ENCODE measurements at regions not wholly inside any gene's neighbourhood (a gene's known extent, or its start where the extent isn't known, plus 50 kb on each side); places are given as distances from the start of the nearest gene placed in this dataset.
A peak's percentile ranks its signal among the peaks of the same experiment; 100 is the strongest.
"Not testable (repeated sequence)": the region's sequence is repeated elsewhere in the genome, so short reads cannot be mapped to it uniquely, and the experiment has no call there.

DNA sequence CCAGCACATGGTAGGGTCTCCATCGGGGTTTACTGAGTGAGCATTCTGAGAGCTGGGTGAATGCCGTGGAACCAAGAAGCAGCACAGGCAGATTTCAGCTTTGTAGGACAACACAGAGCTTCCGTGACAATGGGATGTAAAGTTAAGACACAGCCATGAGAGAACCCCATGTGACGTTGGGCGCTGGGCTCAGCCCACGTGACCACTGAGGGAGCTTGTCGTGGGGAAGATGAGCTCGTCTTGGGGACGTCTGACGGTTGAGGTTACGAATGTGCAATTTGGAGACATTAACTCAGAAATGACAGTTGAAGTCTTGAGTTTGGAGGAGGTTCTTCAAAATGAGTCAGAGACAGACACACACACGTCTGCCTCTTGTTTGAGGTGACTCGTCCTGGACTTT lies 51.5 kb upstream of the MUC20 start:
- H3K4me3 ChIP-seq; H3K4me1 ChIP-seq; POLR2A ChIA-PET; CTCF ChIA-PET; H3K4me2 ChIP-seq; DNase-seq (ENCODE audit: low read depth in 1 of 2, low spot score in 1 of 2); H3K9me3 ChIP-seq; H3K27ac ChIP-seq; FAIRE-seq: not testable (repeated sequence)
- 69% methylated on average over 11 of the region's 13 CpGs for WGBS (ENCODE audit: missing lambda C conversion rate)
- ATAC-seq: peak in 1 of 2 experiments; percentile 57; a peak in 3 of 6 replicates

DNA sequence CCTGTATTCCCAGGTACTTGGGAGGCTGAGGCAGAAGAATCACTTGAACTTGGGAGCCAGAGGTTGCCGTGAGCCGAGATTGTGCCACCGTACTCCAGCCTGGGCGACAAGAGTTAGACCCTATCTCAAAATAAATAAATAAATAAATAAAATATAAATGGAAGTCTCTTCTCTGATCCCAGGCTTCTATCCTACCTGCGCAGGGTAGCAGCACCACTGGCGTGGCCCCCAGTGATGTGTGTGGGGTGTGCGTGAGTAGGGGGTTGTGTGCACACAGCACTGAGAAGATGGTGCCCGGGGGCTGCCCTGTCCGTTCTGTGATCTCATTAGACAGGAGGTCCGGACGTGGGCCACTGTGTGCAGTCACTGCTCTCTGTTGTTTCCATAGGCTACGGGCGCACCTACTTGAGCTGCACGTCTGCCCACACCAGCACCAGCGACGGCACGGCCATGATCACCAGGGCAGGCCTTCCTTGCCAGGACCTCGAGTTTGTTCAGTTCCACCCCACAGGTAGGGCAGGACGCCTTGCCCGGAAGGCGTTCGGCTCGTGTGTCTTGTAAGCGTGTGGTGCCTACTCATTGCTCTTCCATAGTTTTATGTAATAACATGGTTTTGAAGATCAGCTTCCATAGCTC lies 52.5 kb upstream of the MUC20 start:
- WGBS (ENCODE audit: missing lambda C conversion rate): 86% methylated on average over 24 of the region's 24 CpGs
- FAIRE-seq; H3K4me3 ChIP-seq; H3K9me3 ChIP-seq; POLR2A ChIA-PET; CTCF ChIA-PET; DNase-seq (ENCODE audit: low read depth in 1 of 2, low spot score in 1 of 2); H3K4me2 ChIP-seq; H3K27ac ChIP-seq; H3K4me1 ChIP-seq: not testable (repeated sequence)
- peak in 1 of 2 experiments; percentile 15; a peak in 1 of 6 replicates for ATAC-seq

DNA sequence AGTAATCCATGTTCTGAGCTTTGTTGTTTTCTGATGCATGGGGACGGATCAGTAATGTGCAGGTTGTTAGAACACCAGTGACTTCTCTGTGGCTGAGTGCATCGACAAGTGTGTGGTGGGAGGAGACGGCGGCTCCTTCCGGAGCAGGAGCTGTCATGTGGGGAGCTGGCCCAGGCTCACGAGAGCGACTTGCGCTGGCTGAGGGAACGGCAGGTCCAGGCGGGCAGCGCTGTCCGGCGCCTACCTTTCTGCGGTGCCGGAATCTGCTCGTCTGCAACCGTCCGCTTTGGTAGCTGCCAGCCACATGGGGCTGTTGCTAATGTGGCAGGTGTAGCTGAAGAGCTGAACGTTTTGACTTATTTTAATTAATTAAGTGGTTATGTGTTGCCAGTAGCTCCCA lies 55.5 kb upstream of the MUC20 start:
- WGBS (ENCODE audit: missing lambda C conversion rate): 88% methylated on average over 18 of the region's 19 CpGs
- H3K4me1 ChIP-seq, POLR2A ChIA-PET: not testable (repeated sequence)

DNA sequence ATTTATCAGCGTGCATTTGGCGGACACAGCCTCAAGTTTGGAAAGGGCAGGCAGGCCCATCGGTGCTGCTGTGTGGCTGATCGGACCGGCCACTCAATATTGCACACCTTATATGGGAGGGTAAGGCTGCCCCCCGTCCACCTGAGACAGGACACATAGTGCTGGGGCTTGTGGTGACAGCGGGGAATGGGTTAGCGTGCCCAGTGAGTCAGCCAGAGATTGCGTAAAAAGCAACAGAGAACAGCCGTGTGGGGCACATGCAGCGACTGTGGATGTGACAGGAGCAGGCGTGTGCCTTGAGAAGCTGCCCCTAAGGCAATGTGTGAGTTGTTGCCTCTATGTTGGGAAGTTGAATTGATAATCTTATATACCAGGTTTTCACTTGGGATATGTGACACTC lies 56.6 kb upstream of the MUC20 start:
- FAIRE-seq; H3K4me3 ChIP-seq; H3K9me3 ChIP-seq; DNase-seq (ENCODE audit: low read depth in 1 of 2, low spot score in 1 of 2); H3K27ac ChIP-seq; H3K4me2 ChIP-seq; POLR2A ChIA-PET; ATAC-seq; CTCF ChIA-PET; H3K4me1 ChIP-seq: not testable (repeated sequence)
- 97% methylated on average over 12 of the region's 12 CpGs for WGBS (ENCODE audit: missing lambda C conversion rate)

More for the DNA sequence above, 55.5 kb upstream of the MUC20 start:
- DNase-seq (ENCODE audit: low read depth in 1 of 2, low spot score in 1 of 2); FAIRE-seq; CTCF ChIA-PET; ATAC-seq; H3K27ac ChIP-seq; H3K4me2 ChIP-seq; H3K9me3 ChIP-seq; H3K4me3 ChIP-seq: not testable (repeated sequence)

DNA sequence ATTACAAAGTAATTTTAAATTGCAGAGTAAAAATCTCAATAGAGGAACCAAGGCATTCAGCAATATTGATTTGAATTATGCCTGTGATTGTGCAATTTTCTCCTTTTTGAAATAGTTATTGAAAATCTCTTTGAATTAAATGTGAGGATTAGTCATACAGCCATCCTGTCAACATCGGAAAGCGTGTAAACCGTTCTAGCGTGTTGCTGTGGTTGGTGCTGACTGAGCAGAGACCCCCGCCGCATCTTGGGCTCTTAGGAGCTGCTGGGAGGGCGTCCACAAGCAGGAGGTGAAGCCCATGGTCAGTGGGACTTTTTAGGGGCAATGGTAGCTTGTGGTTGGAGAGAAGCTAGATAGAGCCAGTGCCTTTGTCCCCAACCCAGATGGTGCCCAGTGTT lies 61.6 kb upstream of the MUC20 start:
- H3K9me3 ChIP-seq; POLR2A ChIA-PET; FAIRE-seq; H3K4me1 ChIP-seq; ATAC-seq; CTCF ChIA-PET; H3K27ac ChIP-seq; DNase-seq (ENCODE audit: low read depth in 1 of 2, low spot score in 1 of 2): not testable (repeated sequence)
- 61% methylated on average over 4 of the region's 7 CpGs for WGBS (ENCODE audit: missing lambda C conversion rate)
- H3K4me2 ChIP-seq: peak overlapping the region; percentile 62
- 0 out of 4 replicates have a peak, but pooled peaks of 1 of the 2 experiments have one; percentile 11 for TF ChIP-seq CEBPB (IDR thresholded peaks at IDR 0.05)
- 0 out of 3 replicates have a peak overlapping the region, but pooled peaks have one; percentile 31 for H3K4me3 ChIP-seq

DNA sequence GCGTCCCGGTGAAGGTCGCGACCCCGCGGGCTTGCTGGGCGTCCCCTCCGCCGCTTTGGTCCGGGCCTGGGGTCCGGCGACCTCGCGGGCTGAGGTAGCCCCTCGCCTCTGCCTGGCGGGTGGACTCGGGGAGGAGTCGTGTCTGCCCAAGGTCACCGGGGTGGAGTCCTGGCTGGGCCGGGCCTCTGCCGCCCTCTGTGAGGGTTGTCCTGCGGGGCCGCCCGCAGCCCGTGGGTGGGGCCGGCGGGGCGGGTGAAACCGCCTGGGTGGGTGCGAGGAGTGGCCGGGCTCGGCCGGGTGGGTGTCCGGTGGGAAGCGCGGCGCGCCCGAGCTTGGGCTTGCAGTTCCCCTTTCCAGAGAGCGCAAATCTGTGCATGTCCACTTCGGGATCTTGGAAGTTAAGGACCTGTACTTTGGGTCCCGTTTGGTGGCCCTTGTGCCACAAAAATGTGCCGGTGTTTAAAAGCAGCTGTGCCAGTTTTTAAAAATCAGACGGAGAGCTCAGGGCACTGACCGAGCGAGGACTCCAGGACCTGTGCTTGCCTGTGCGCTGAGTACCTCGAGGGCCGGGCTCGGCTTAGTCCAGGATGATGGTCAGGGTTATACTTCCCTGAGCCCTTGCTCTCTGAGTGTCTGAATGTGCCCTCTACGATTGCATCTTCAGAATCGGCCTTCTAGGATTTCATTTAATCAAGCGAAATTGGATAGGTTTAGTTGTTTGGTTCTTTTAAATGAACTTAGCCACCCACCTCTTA lies 62.2 kb upstream of the MUC20 start:
- H3K4me1 ChIP-seq; H3K9me3 ChIP-seq; CTCF ChIA-PET; FAIRE-seq; DNase-seq (ENCODE audit: low read depth in 1 of 2, low spot score in 1 of 2); POLR2A ChIA-PET: not testable (repeated sequence)
- Histone ChIP-seq H3K27ac (peak overlapping the region; percentile 87 to 88; a peak in 5 of 6 replicates), H3K4me2 (peak overlapping the region; percentile 62), H3K4me3 (peak overlapping the region; percentile 62)
- 6% methylated on average over 6 of the region's 53 CpGs for WGBS (ENCODE audit: missing lambda C conversion rate)
- ATAC-seq: peak; percentile 73 to 80

DNA sequence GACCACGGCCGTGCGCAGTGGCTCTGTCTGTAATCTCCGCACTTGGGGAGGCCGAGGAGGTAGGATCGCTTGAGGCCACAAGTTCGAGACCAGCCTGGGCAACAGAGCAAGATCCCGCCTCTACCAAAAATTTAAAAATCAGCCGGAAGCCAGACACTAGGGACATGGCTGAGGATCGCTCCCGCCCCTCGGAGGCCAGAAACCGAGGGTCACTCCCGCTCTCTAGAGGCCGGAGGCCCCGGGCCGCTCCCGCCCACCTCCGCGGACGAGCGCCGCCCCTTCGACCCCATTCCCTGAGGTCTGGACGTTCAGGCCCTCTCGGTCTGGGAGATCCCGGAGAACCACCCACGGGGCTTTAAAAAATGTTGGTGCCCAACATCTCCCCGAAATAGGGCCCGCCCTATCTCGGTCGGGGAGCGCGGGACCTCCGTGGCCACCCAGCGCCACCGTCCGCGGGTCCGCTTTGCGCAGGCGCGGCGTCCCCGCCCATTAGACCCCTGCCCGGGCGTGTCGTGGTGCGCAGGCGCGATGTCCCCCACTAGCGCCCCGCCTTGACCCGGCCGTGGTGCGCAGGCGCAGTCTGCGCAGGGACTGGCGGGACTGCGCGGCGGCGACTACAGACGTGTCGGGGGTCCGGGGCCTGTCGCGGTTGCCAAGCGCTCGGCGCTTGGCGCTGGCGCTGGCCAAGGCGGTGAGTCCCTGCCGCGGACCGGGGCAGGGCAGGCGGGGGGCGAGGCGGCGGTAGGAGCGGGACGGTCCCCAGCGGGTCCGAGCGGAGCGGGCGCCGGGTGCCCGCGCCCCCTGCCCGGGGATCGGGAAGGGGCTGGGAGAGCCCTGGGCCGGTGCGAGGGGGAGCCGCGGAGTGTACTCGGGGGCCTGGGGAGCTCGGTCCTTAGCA lies 63.1 kb upstream of the MUC20 start:
- DNase-seq (ENCODE audit: low read depth in 1 of 2, low spot score in 1 of 2) (peak in 1 of 2 experiments; percentile 81), ATAC-seq (peak; percentile 87 to 88)
- H3K4me1 ChIP-seq, POLR2A ChIA-PET, FAIRE-seq, H3K9me3 ChIP-seq, CTCF ChIA-PET: not testable (repeated sequence)
- peak; percentile 45 for TF ChIP-seq POLR2A (IDR thresholded peaks at IDR 0.05; ENCODE audit: low read length)
- 0 out of 5 replicates have a peak, but pooled peaks of 1 of the 2 experiments have one; percentile 23 for TF ChIP-seq JUN (IDR thresholded peaks at IDR 0.05)
- Histone ChIP-seq H3K4me3 (peak overlapping the region; percentile 62), H3K4me2 (peak overlapping the region; percentile 65), H3K27ac (peak overlapping the region; percentile 87 to 88)
- WGBS (ENCODE audit: missing lambda C conversion rate): 1% methylated on average over 18 of the region's 99 CpGs

DNA sequence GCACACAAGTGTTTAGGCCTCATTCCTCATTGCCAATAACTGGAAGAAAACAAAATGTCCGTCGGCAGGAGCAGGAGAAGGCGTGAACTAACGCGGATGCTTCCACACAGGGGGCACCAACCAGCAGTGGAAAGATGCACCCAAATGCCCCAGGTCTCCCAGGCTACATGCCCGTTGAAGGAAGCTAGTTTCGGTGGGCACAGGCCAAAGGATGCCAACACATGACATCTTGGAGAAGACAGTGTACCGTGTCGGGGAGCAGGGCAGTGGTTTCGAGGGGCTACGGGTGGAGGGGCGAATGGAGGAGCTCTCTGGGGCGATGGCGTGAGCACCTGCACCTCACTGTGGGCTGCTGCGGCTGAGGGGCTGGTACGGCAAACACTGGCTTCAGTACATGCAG lies 64.7 kb upstream of the MUC20 start:
- 91% methylated on average over 16 of the region's 16 CpGs for WGBS (ENCODE audit: missing lambda C conversion rate)
- POLR2A ChIA-PET: not testable (repeated sequence)

DNA sequence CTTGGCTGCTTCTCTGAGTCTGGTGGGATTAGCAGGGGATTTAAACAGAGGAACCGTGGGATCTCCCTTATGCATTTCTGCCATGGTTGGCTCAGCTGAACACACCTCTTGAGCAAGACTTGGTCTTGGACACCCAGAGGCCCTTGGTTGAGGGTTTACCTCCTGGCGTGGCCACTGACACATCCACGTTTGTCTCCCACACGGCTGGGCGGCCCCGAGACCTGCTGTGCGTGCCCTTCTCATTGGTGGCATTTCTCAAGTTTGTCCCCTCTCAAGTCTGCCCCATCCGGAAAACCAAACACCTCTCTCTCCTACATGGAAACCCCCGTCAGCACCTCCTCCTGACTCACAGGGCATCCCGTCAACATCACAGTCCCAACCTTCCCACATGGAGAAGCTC lies 66.0 kb upstream of the MUC20 start:
- POLR2A ChIA-PET; H3K4me3 ChIP-seq; H3K27ac ChIP-seq; ATAC-seq; DNase-seq (ENCODE audit: low read depth in 1 of 2, low spot score in 1 of 2); H3K9me3 ChIP-seq; H3K4me2 ChIP-seq; H3K4me1 ChIP-seq; CTCF ChIA-PET; FAIRE-seq: not testable (repeated sequence)
- 88% methylated on average over 4 of the region's 10 CpGs for WGBS (ENCODE audit: missing lambda C conversion rate)

More for the DNA sequence above, 64.7 kb upstream of the MUC20 start:
- H3K4me3 ChIP-seq; H3K4me2 ChIP-seq; H3K4me1 ChIP-seq; ATAC-seq; DNase-seq (ENCODE audit: low read depth in 1 of 2, low spot score in 1 of 2); H3K27ac ChIP-seq; FAIRE-seq; CTCF ChIA-PET; H3K9me3 ChIP-seq: not testable (repeated sequence)

DNA sequence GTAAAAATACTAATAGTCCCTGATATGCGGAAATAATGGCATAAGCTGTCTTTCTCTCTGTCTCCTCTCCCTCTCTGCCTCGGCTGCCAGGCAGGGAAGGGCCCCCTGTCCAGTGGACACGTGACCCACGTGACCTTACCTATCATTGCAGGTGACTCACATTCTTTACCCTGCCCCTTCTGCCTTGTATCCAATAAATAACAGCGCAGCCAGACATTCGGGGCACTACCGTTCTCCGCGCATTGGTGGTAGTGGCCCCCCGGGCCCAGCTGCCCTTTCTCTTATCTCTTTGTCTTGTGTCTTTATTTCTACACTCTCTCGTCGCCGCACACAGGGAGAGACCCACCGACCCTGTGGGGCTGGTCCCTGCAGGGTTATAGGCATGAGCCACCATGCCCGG lies 66.6 kb upstream of the MUC20 start:
- 74% methylated on average over 14 of the region's 15 CpGs for WGBS (ENCODE audit: missing lambda C conversion rate)
- POLR2A ChIA-PET; H3K4me1 ChIP-seq; ATAC-seq; H3K9me3 ChIP-seq; H3K4me2 ChIP-seq; DNase-seq (ENCODE audit: low read depth in 1 of 2, low spot score in 1 of 2); CTCF ChIA-PET; H3K4me3 ChIP-seq; H3K27ac ChIP-seq; FAIRE-seq: not testable (repeated sequence)

All from A549 (cell line).